Endothelial cell of umbilical vein (primary cell): ENCODE measurements at regions not wholly inside any gene's neighbourhood (a gene's known extent, or its start where the extent isn't known, plus 50 kb on each side); places are given as distances from the start of the nearest gene placed in this dataset.
"Not testable (repeated sequence)": the region's sequence is repeated elsewhere in the genome, so short reads cannot be mapped to it uniquely, and the experiment has no call there.

Source experiments
- BruUV-seq: library from RNA; stranded (reverse); fragments of 400-500 nt; replicated peaks from 2 replicates; lab custom pipeline; 2021; lab: Mats Ljungman, UMichigan
- CTCF ChIA-PET: fragments of 300-600, 350-600 bp; sonication (Branson Sonifier 250); formaldehyde crosslinking; loops from one replicate; lab custom pipeline; 2021; ENCODE audit warnings: antibody characterized with exemption, inconsistent platforms; lab: Charles Lee
- POLR2A ChIA-PET: fragments of 300-600, 350-600 bp; sonication (Branson Sonifier 250); formaldehyde crosslinking; loops from one replicate; lab custom pipeline; 2021; ENCODE audit warnings: antibody characterized with exemption, inconsistent platforms; lab: Charles Lee
- DNase-seq: peaks from one replicate; pipeline ENCODE4 v3.0.0-alpha.2; 2011; ENCODE audit warnings: low read depth, low spot score
- FAIRE-seq: peaks from 2 replicates; lab custom pipeline; 2011; peaks lifted over from hg19 to GRCh38; lab: Jason Lieb, UNC
- H2AFZ ChIP-seq: 2 replicates; pipeline ENCODE4 v1.6.0; 2012; ENCODE audit warnings: low read depth, low read length, control low read depth, inconsistent platforms
- H3K27ac ChIP-seq: 2 replicates; pipeline ENCODE4 v1.5.1; 2011; ENCODE audit warnings: low read depth, mild to moderate bottlenecking, control low read depth, low read length, moderate library complexity; ENCODE audit not compliant: insufficient read depth
- H3K27me3 ChIP-seq, 2 experiments: 2 replicates each; pipeline versions ENCODE4 v1.6.0 to v1.6.1; 2011; ENCODE audit warnings: low read length in 2 of 2, mixed read lengths in 1 of 2; ENCODE audit not compliant: control insufficient read depth in 2 of 2, insufficient read depth in 2 of 2
- H3K36me3 ChIP-seq, 2 experiments: 2 replicates in 1 of 2; 3 replicates in 1 of 2; pipeline ENCODE4 v1.5.1; 2011; ENCODE audit warnings: low read length in 2 of 2, mild to moderate bottlenecking in 1 of 2, moderate library complexity in 1 of 2; ENCODE audit not compliant: control insufficient read depth in 2 of 2, insufficient read depth in 2 of 2; ENCODE audit errors: extremely low read depth in 1 of 2
- H3K4me1 ChIP-seq: 3 replicates; pipeline ENCODE4 v1.5.1; 2011; ENCODE audit warnings: mild to moderate bottlenecking, low read length; ENCODE audit not compliant: control insufficient read depth, insufficient read depth; ENCODE audit errors: extremely low read depth
- H3K4me2 ChIP-seq: 2 replicates; pipeline ENCODE4 v1.6.1; 2011; ENCODE audit warnings: low read length, control low read depth, mixed read lengths; ENCODE audit not compliant: insufficient read depth
- H3K4me3 ChIP-seq, 3 experiments: fragments of 200-600 bp in 1 of 3; sonication (generic), shearing (Covaris generic) in 1 of 3; replicated peaks in 1 of 3; 2 replicates each; pipeline ENCODE4 v1.5.1; 2011 to 2016; ENCODE audit warnings: control low read depth in 3 of 3, low read length in 3 of 3, mild to moderate bottlenecking in 2 of 3, inconsistent platforms in 1 of 3, low read depth in 1 of 3, moderate library complexity in 1 of 3; ENCODE audit not compliant: insufficient read depth in 1 of 3
- H3K79me2 ChIP-seq: 2 replicates; pipeline ENCODE4 v1.6.0; 2012; ENCODE audit warnings: low read length, inconsistent platforms; ENCODE audit not compliant: control insufficient read depth, insufficient read depth
- H3K9ac ChIP-seq: replicated peaks from 2 replicates; pipeline ENCODE3; 2011; ENCODE audit warnings: low read length, control low read depth; ENCODE audit not compliant: insufficient read depth; ENCODE audit errors: extremely low read depth
- H3K9me1 ChIP-seq: replicated peaks from 3 replicates; pipeline ENCODE4 v1.6.0; 2011; ENCODE audit warnings: mild to moderate bottlenecking, low read length; ENCODE audit not compliant: control insufficient read depth, insufficient read depth; ENCODE audit errors: extremely low read depth
- H3K9me3 ChIP-seq: replicated peaks from 2 replicates; pipeline ENCODE4 v1.5.1; 2012; ENCODE audit warnings: low read length, inconsistent platforms; ENCODE audit not compliant: control insufficient read depth, insufficient read depth
- H4K20me1 ChIP-seq: replicated peaks from 2 replicates; pipeline ENCODE3; 2011; ENCODE audit warnings: mild to moderate bottlenecking, low read length; ENCODE audit not compliant: control insufficient read depth, insufficient read depth; ENCODE audit errors: extremely low read depth
- EZH2 ChIP-seq: IDR thresholded peaks from 2 replicates; pipeline ENCODE4 v1.6.1; 2012; ENCODE audit warnings: borderline replicate concordance, low read depth, mild to moderate bottlenecking, moderate library complexity, low read length, inconsistent platforms; ENCODE audit not compliant: severe bottlenecking
- FOS ChIP-seq: IDR thresholded peaks from 2 replicates; pipeline ENCODE4 v1.6.1; 2011; ENCODE audit warnings: mild to moderate bottlenecking, low read length, moderate library complexity, borderline replicate concordance; ENCODE audit not compliant: insufficient read depth
- GATA2 ChIP-seq: IDR thresholded peaks from 2 replicates; pipeline ENCODE4 v1.7.0; 2011; ENCODE audit warnings: low read depth, mild to moderate bottlenecking, moderate library complexity, mixed read lengths, low read length; ENCODE audit not compliant: insufficient read length, insufficient read depth
- JUN ChIP-seq: IDR thresholded peaks from 2 replicates; pipeline ENCODE4 v1.6.1; 2011; ENCODE audit warnings: borderline replicate concordance, low read depth; ENCODE audit not compliant: insufficient read length, insufficient read depth
- MYC ChIP-seq: IDR thresholded peaks from one replicate; pipeline ENCODE4 v1.6.1; 2011; ENCODE audit warnings: mild to moderate bottlenecking, low read depth, low read length
- POLR2A ChIP-seq: IDR thresholded peaks from 2 replicates; pipeline ENCODE4 v1.6.1; 2012; ENCODE audit warnings: low read depth, mild to moderate bottlenecking, control low read depth, low read length
- POLR2AphosphoS5 ChIP-seq: IDR thresholded peaks from 2 replicates; pipeline ENCODE4 v1.6.1; 2012; ENCODE audit warnings: low read depth, mild to moderate bottlenecking, control low read depth, low read length, moderate library complexity; ENCODE audit not compliant: insufficient read depth
- dilution Hi-C: fragments of 300-500 bp; cut with MboI; formaldehyde crosslinking; loops from one replicate; pipeline ENCODE4 v1.15.0; 2019; ENCODE audit warnings: low sequenced_read_pairs; ENCODE audit not compliant: extremely low pct_ligation_motif_present
- intact Hi-C: fragments of 100-400 bp; cut with micrococcal nuclease; formaldehyde crosslinking; loops from one replicate; pipeline ENCODE4 v1.10.0; 2022
- TF ChIP-seq, protein P1 (sequence below): IDR thresholded peaks from 2 replicates; pipeline ENCODE4 v1.6.1; 2011; ENCODE audit not compliant: insufficient read depth, insufficient read length
- TF ChIP-seq, protein P2 (sequence below), 2 donors: IDR thresholded peaks; 1 replicate in 1 of 2; 2 replicates in 1 of 2; pipeline ENCODE4 v1.5.1; 2011; ENCODE audit warnings: low read length in 2 of 2, mild to moderate bottlenecking in 2 of 2, moderate library complexity in 2 of 2, control low read depth in 1 of 2, inconsistent platforms in 1 of 2, low read depth in 1 of 2; ENCODE audit not compliant: insufficient read depth in 1 of 2; ENCODE audit errors: extremely low read depth in 1 of 2

DNA sequence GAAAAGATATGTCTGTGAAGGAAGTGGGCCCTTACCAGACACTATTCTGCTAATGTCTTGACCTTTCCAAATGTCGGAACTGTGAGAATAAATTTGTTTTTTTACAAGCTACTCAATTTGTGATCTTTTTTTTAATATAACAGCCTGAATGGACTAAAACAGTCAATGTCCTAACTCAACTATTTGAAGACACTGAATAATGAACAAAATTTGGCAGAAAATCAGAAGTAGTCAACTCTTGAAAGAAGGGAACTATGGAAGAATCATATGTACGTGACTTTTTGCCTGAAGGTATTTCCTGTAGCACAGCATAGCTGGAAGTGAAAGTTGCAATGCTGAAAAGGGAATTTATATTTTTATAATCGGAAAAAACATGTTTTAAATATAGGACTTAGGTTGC is 351.8 kb upstream of the TFPI start:
- H3K36me3 ChIP-seq, result no peaks in the 10 kb centered on the region
- dilution Hi-C loops, result no loop called here
- H3K4me3 ChIP-seq, result no peak overlapping the region
- no peaks in the 10 kb centered on the region for H3K4me1 ChIP-seq
- H3K27ac ChIP-seq, result no peak overlapping the region
- no peaks in the 10 kb centered on the region for H3K9me1 ChIP-seq
- intact Hi-C loops, result no loop called here
- no peaks in the 10 kb centered on the region for H4K20me1 ChIP-seq
- no peaks in the 10 kb centered on the region for H3K9me3 ChIP-seq
- no peaks in the 10 kb centered on the region for H3K79me2 ChIP-seq
- no peak overlapping the region for H3K9ac ChIP-seq
- POLR2A ChIA-PET, result no interaction called here
- no peak for FAIRE-seq
- no peak for DNase-seq
- no TSS peak for BruUV-seq
- no peak overlapping the region for H3K4me2 ChIP-seq
- H2AFZ ChIP-seq, result no peak overlapping the region
- no peaks in the 10 kb centered on the region for H3K27me3 ChIP-seq
- CTCF ChIA-PET, result no interaction called here
- no peak for TF ChIP-seq FOS
- no peak for TF ChIP-seq GATA2
- TF ChIP-seq, protein P1, sequence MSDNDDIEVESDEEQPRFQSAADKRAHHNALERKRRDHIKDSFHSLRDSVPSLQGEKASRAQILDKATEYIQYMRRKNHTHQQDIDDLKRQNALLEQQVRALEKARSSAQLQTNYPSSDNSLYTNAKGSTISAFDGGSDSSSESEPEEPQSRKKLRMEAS, result no peak
- no peak for TF ChIP-seq JUN
- TF ChIP-seq, protein P2, sequence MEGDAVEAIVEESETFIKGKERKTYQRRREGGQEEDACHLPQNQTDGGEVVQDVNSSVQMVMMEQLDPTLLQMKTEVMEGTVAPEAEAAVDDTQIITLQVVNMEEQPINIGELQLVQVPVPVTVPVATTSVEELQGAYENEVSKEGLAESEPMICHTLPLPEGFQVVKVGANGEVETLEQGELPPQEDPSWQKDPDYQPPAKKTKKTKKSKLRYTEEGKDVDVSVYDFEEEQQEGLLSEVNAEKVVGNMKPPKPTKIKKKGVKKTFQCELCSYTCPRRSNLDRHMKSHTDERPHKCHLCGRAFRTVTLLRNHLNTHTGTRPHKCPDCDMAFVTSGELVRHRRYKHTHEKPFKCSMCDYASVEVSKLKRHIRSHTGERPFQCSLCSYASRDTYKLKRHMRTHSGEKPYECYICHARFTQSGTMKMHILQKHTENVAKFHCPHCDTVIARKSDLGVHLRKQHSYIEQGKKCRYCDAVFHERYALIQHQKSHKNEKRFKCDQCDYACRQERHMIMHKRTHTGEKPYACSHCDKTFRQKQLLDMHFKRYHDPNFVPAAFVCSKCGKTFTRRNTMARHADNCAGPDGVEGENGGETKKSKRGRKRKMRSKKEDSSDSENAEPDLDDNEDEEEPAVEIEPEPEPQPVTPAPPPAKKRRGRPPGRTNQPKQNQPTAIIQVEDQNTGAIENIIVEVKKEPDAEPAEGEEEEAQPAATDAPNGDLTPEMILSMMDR (IDR thresholded peaks at IDR 0.05; ENCODE audit: extremely low read depth in 1 of 2, insufficient read depth in 1 of 2, low read depth in 1 of 2, low read length in 2 of 2), result no peak
- no peak for TF ChIP-seq MYC
- TF ChIP-seq EZH2, result no peak
- no peak for TF ChIP-seq POLR2AphosphoS5
- TF ChIP-seq POLR2A, result no peak

DNA sequence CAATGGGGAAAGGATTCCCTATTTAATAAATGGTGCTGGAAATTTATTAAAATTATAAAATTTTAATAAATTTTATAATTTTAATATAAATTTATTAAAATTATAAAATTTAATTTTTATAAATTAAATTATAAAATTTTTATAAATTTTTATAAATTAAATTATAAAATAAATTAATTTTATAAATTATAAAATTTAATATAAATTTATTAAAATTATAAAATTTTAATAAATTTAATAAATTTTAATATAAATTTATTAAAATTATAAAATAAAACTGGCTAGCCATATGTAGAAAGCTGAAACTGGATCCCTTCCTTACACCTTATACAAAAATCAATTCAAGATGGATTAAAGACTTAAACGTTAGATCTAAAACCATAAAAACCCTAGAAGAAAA is 356.7 kb upstream of the TFPI start:
- H3K4me1 ChIP-seq, H3K4me2 ChIP-seq, H4K20me1 ChIP-seq, H3K9ac ChIP-seq, H2AFZ ChIP-seq, H3K4me3 ChIP-seq, FAIRE-seq, intact Hi-C loops, H3K9me3 ChIP-seq, POLR2A ChIA-PET, BruUV-seq, H3K27me3 ChIP-seq, H3K27ac ChIP-seq, H3K36me3 ChIP-seq, dilution Hi-C loops, H3K9me1 ChIP-seq, H3K79me2 ChIP-seq, DNase-seq: not testable (repeated sequence)
- CTCF ChIA-PET, result interaction anchor here (0.8 to 1.6 kb wide), 2 partner anchors 10 to 381 kb away, joined by 3 to 6 read pairs; partner anchors contain the start of gene GULP1
